ENCODE measurements at regions not wholly inside any gene's neighbourhood (a gene's known extent, or its start where the extent isn't known, plus 50 kb on each side); places are given as distances from the start of the nearest gene placed in this dataset.

DNA sequence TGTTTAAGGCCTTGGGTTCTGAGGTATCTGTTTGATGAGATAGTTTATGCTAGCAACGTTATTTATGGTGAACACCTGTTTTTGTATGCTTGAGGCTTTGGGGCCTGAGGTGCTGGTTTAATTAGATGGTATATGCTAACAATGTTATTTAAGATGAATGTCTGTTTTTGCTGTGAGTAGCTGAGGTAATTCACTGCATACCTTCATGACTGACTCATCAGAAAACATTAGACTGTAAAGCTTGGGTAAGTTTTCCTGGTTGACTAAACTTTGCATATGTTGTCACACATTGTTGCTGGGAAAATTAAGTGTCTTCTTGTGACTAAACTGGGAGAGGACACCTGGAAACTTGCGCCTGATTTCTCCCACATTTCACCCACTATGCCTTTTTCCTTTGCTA, 1026.6 kb downstream of the RAPGEF2 start:
- no peaks in the 10 kb centered on the region for H3K4me1 ChIP-seq (ENCODE audit: control insufficient read depth in 1 of 2, insufficient read depth in 2 of 2, low read length in 2 of 2)
- 50 to 57% methylated on average over 2 of the region's 2 CpGs for WGBS, 2 donors
- no peak overlapping the region for H3K27ac ChIP-seq (ENCODE audit: low read depth in 1 of 2, low read length in 2 of 2)
- intact Hi-C loops (cut with DNase I) = no loop called here
- no peak for DNase-seq
- H3K27me3 ChIP-seq (ENCODE audit: control insufficient read depth in 1 of 2, insufficient read depth in 2 of 2, low read length in 1 of 2) = no peaks in the 10 kb centered on the region
- no peaks in the 10 kb centered on the region for H3K36me3 ChIP-seq (ENCODE audit: control insufficient read depth in 1 of 2, insufficient read depth in 2 of 2, low read length in 1 of 2)
- peaks cover 2% of the 10 kb centered on the region for H3K9me3 ChIP-seq (ENCODE audit: control insufficient read depth, low read length)
- no peak overlapping the region for H3K4me3 ChIP-seq (ENCODE audit: low read length in 2 of 2)
- ATAC-seq (ENCODE audit: low FRiP score) = no peak

DNA sequence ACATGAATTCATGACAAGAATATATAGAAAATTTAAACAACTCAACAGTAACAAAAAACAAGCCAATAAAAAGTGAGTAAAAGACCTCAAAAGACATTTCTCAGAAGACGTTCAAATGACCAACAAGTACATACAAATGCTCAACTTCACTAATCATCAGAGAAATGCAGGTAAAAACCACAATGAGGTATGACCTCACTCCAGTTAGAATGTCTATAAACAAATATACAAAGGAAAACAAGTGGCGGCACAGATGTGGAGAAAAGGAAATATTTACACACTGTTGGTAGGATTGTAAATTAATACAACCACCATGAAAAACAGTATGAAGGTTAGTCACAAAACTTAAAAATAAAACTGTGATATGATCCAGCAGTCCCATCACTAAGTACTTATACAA, 1033.1 kb downstream of the RAPGEF2 start:
- intact Hi-C loops (cut with DNase I) = no loop called here
- WGBS, 2 donors = 47 to 61% methylated on average over 2 of the region's 2 CpGs
- no peaks in the 10 kb centered on the region for H3K9me3 ChIP-seq (ENCODE audit: control insufficient read depth, low read length)

DNA sequence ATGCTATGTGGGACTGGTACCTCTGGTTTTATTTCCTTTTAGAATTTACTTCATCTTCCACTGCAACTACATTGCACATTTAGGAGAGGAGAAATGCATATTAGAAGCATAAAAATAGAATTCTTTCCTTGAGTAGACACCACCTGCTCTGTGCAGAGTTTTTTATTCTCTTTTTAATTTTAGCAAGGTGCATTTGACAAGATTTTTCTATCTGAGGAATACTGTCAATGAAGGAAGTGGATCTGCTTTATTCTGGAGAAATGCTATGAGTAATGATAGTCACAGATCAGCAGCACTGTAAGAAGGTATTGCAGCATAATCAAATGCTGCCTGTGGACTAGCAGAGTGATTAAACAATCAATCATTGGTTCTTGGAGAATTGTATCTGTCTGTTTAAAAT, 1038.3 kb downstream of the RAPGEF2 start:
- no peak for ATAC-seq (ENCODE audit: low FRiP score)
- H3K36me3 ChIP-seq (ENCODE audit: control insufficient read depth in 1 of 2, insufficient read depth in 2 of 2, low read length in 1 of 2) = no peaks in the 10 kb centered on the region
- intact Hi-C loops (cut with DNase I) = no loop called here
- no peaks in the 10 kb centered on the region for H3K9me3 ChIP-seq (ENCODE audit: control insufficient read depth, low read length)
- no peak overlapping the region for H3K4me3 ChIP-seq (ENCODE audit: low read length in 2 of 2)
- H3K4me1 ChIP-seq (ENCODE audit: control insufficient read depth in 1 of 2, insufficient read depth in 2 of 2, low read length in 2 of 2) = no peaks in the 10 kb centered on the region
- H3K27ac ChIP-seq (ENCODE audit: low read depth in 1 of 2, low read length in 2 of 2) = no peak overlapping the region
- no peaks in the 10 kb centered on the region for H3K27me3 ChIP-seq (ENCODE audit: control insufficient read depth in 1 of 2, insufficient read depth in 2 of 2, low read length in 1 of 2)
- DNase-seq = no peak

More for the DNA sequence above, 1033.1 kb downstream of the RAPGEF2 start:
- DNase-seq = no peak
- H3K4me1 ChIP-seq (ENCODE audit: control insufficient read depth in 1 of 2, insufficient read depth in 2 of 2, low read length in 2 of 2) = no peaks in the 10 kb centered on the region
- H3K27me3 ChIP-seq (ENCODE audit: control insufficient read depth in 1 of 2, insufficient read depth in 2 of 2, low read length in 1 of 2) = no peaks in the 10 kb centered on the region
- no peak overlapping the region for H3K27ac ChIP-seq (ENCODE audit: low read depth in 1 of 2, low read length in 2 of 2)
- H3K4me3 ChIP-seq (ENCODE audit: low read length in 2 of 2) = no peak overlapping the region
- H3K36me3 ChIP-seq (ENCODE audit: control insufficient read depth in 1 of 2, insufficient read depth in 2 of 2, low read length in 1 of 2) = no peaks in the 10 kb centered on the region
- ATAC-seq (ENCODE audit: low FRiP score) = no peak

DNA sequence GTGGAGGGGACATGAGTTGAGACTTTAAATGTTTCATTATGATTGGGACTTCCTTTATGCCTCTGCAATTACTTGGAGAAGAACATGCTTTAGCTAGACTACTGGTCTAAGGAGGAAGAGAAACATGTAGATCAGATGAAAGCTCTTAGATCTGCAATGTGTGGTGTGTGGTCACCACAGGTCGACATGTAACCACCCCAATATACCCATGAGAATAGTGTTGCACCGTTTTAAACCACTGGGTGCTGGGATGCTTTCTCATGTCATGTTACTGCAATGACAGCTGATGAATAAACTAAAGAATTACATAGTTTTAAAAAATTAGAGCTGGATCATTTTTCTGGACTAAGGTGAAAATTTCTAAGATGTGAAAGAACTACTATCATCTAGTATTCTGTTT, 1039.7 kb downstream of the RAPGEF2 start:
- Histone ChIP-seq H3K27ac (ENCODE audit: low read depth in 1 of 2, low read length in 2 of 2) (no peak overlapping the region), H3K9me3 (ENCODE audit: control insufficient read depth, low read length) (no peaks in the 10 kb centered on the region), H3K4me3 (ENCODE audit: low read length in 2 of 2) (no peak overlapping the region), H3K4me1 (ENCODE audit: control insufficient read depth in 1 of 2, insufficient read depth in 2 of 2, low read length in 2 of 2) (no peaks in the 10 kb centered on the region), H3K36me3 (ENCODE audit: control insufficient read depth in 1 of 2, insufficient read depth in 2 of 2, low read length in 1 of 2) (no peaks in the 10 kb centered on the region), H3K27me3 (ENCODE audit: control insufficient read depth in 1 of 2, insufficient read depth in 2 of 2, low read length in 1 of 2) (no peaks in the 10 kb centered on the region)
- ATAC-seq (ENCODE audit: low FRiP score) (no peak), DNase-seq (no peak)
- 71 to 79% methylated on average over 2 of the region's 2 CpGs for WGBS, 2 donors
- intact Hi-C loops (cut with DNase I) = no loop called here

DNA sequence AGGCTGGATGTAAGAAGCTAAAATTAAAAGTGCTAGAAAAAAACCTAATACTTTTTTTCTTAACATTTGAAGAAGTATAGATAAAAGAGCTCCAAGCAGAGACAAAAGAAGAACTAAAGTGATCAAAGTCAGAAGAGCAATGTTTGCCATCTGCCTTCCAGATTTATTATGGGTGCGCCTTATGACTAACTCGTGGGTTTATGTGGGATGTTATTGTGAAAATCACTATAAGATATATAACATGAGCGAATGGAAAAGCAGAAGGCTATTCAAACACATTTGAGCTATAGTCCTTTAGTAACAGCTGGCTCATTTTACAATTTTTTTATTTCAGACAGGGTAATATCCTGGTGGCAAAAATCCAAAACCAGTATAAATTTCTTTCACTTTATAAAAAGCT, 1040.7 kb downstream of the RAPGEF2 start:
- Histone ChIP-seq H3K4me3 (ENCODE audit: low read length in 2 of 2) (no peak overlapping the region), H3K27me3 (ENCODE audit: control insufficient read depth in 1 of 2, insufficient read depth in 2 of 2, low read length in 1 of 2) (no peaks in the 10 kb centered on the region), H3K4me1 (ENCODE audit: control insufficient read depth in 1 of 2, insufficient read depth in 2 of 2, low read length in 2 of 2) (no peaks in the 10 kb centered on the region), H3K36me3 (ENCODE audit: control insufficient read depth in 1 of 2, insufficient read depth in 2 of 2, low read length in 1 of 2) (no peaks in the 10 kb centered on the region), H3K27ac (ENCODE audit: low read depth in 1 of 2, low read length in 2 of 2) (no peak overlapping the region), H3K9me3 (ENCODE audit: control insufficient read depth, low read length) (no peaks in the 10 kb centered on the region)
- intact Hi-C loops (cut with DNase I) = no loop called here
- ATAC-seq (ENCODE audit: low FRiP score) = no peak
- no peak for DNase-seq
- 67 to 71% methylated on average over 3 of the region's 3 CpGs for WGBS, 2 donors

DNA sequence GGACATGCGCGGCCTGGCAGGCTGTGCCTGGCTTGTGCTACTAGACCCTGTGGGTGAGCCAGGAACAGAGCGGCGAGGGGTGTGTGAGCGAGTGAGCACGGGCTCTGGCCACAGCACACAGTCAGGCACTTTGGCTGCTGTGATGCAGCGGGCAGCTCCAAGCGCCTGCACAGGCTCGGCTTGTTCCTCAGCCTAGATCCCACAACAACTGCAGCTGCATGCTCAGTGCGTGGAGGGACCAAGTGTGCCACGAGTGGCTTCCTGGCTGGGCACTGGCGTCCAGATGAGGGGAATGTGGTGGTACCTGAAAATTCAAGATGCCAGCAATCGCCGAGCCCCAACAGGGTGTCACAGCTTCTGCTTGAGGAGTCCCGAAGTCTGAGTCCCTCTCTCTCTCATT, 1056.6 kb downstream of the RAPGEF2 start:
- no peaks in the 10 kb centered on the region for H3K9me3 ChIP-seq (ENCODE audit: control insufficient read depth, low read length)
- no peak overlapping the region for H3K4me3 ChIP-seq (ENCODE audit: low read length in 2 of 2)
- intact Hi-C loops (cut with DNase I) = no loop called here
- no peaks in the 10 kb centered on the region for H3K27me3 ChIP-seq (ENCODE audit: control insufficient read depth in 1 of 2, insufficient read depth in 2 of 2, low read length in 1 of 2)
- H3K4me1 ChIP-seq (ENCODE audit: control insufficient read depth in 1 of 2, insufficient read depth in 2 of 2, low read length in 2 of 2) = no peaks in the 10 kb centered on the region
- no peaks in the 10 kb centered on the region for H3K36me3 ChIP-seq (ENCODE audit: control insufficient read depth in 1 of 2, insufficient read depth in 2 of 2, low read length in 1 of 2)
- WGBS, 2 donors = 94 to 95% methylated on average over 15 of the region's 15 CpGs
- H3K27ac ChIP-seq (ENCODE audit: low read depth in 1 of 2, low read length in 2 of 2) = no peak overlapping the region
- ATAC-seq (ENCODE audit: low FRiP score) (peak; percentile 36), DNase-seq (peak in 1 of 2 donors; percentile 61)

DNA sequence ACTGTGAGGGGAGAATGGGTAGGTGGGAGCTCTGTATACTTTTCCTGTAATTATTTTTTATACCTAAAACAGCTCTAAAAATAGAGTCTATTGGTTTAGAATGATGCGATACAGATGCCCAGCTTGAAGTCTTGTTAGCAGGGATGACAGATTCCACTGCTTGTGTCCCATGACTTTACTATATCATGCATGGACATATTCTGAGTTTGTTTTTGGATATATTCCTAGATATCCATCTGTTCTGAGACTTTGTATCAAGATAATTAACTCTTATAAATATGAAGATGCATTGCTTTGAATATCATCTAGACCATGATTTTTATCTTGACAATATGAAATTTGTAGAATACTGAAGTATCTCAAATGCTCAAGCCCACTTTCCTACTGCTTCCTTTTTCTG, 1058.1 kb downstream of the RAPGEF2 start:
- Histone ChIP-seq H3K36me3 (ENCODE audit: control insufficient read depth in 1 of 2, insufficient read depth in 2 of 2, low read length in 1 of 2) (no peaks in the 10 kb centered on the region), H3K27ac (ENCODE audit: low read depth in 1 of 2, low read length in 2 of 2) (no peak overlapping the region), H3K27me3 (ENCODE audit: control insufficient read depth in 1 of 2, insufficient read depth in 2 of 2, low read length in 1 of 2) (no peaks in the 10 kb centered on the region), H3K4me3 (ENCODE audit: low read length in 2 of 2) (no peak overlapping the region), H3K4me1 (ENCODE audit: control insufficient read depth in 1 of 2, insufficient read depth in 2 of 2, low read length in 2 of 2) (no peaks in the 10 kb centered on the region), H3K9me3 (ENCODE audit: control insufficient read depth, low read length) (no peaks in the 10 kb centered on the region)
- intact Hi-C loops (cut with DNase I) = no loop called here
- WGBS, 2 donors = 74 to 86% methylated on average over 1 of the region's 1 CpG
- DNase-seq (no peak), ATAC-seq (ENCODE audit: low FRiP score) (no peak)

DNA sequence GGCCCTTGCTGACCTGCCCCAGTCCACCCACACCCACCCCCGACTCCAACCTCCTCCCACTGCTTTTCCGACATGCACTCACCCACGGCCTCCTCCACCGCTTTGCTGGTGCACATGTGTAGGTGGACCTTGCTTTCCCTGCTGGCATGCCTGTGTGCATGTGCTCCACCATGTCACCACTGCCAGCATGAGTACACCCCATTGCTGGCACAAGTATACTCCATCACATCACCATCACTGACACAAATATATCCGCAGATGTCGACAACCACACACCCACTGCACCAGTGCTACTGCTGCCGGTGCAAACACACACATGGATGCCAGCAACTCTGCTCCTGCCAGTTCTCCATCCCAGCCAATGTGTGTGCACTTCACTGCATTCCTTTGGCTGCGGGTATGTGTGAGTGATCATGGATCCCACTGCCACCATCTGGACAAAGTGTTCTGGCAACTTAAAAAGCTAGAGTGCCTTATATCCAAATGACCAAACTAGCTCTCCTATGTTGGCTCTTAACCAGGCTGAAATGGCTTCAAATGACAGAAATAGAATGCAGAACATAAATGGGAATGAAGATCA, 1072.3 kb downstream of the RAPGEF2 start:
- intact Hi-C loops (cut with DNase I) = no loop called here
- Histone ChIP-seq H3K9me3 (ENCODE audit: control insufficient read depth, low read length) (no peaks in the 10 kb centered on the region), H3K4me1 (ENCODE audit: control insufficient read depth in 1 of 2, insufficient read depth in 2 of 2, low read length in 2 of 2) (no peaks in the 10 kb centered on the region), H3K27ac (ENCODE audit: low read depth in 1 of 2, low read length in 2 of 2) (no peak overlapping the region), H3K4me3 (ENCODE audit: low read length in 2 of 2) (no peak overlapping the region), H3K27me3 (ENCODE audit: control insufficient read depth in 1 of 2, insufficient read depth in 2 of 2, low read length in 1 of 2) (no peaks in the 10 kb centered on the region), H3K36me3 (ENCODE audit: control insufficient read depth in 1 of 2, insufficient read depth in 2 of 2, low read length in 1 of 2) (no peaks in the 10 kb centered on the region)
- DNase-seq = peak in 1 of 2 donors; percentile 49
- no peak for ATAC-seq (ENCODE audit: low FRiP score)
- WGBS, 2 donors = 62 to 68% methylated on average over 8 of the region's 8 CpGs

DNA sequence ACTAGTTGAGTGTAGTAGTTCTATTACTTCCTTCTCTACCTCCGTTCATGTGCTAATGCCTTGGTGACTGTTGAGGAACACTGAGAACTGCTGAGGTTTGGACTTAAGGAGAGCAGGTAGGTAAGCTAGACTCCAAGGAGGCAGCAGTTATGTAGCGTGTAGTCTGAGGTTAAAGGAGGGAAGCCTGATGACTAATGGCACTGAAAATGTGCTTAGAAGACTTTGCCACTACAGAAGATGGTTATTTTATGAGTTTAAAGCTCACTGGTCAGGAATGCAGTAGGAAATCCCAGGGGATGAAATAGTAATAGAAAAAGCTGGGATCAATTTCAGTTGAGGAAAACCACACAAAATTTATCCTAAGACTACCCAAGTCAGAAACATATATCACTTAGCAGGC, 1077.3 kb downstream of the RAPGEF2 start:
- WGBS, 2 donors = 60 to 62% methylated on average over 2 of the region's 2 CpGs
- no peak for DNase-seq
- no peak for ATAC-seq (ENCODE audit: low FRiP score)
- no peaks in the 10 kb centered on the region for H3K36me3 ChIP-seq (ENCODE audit: control insufficient read depth in 1 of 2, insufficient read depth in 2 of 2, low read length in 1 of 2)
- no peak overlapping the region for H3K27ac ChIP-seq (ENCODE audit: low read depth in 1 of 2, low read length in 2 of 2)
- H3K4me1 ChIP-seq (ENCODE audit: control insufficient read depth in 1 of 2, insufficient read depth in 2 of 2, low read length in 2 of 2) = no peaks in the 10 kb centered on the region
- H3K27me3 ChIP-seq (ENCODE audit: control insufficient read depth in 1 of 2, insufficient read depth in 2 of 2, low read length in 1 of 2) = no peaks in the 10 kb centered on the region
- intact Hi-C loops (cut with DNase I) = no loop called here
- H3K4me3 ChIP-seq (ENCODE audit: low read length in 2 of 2) = no peak overlapping the region
- no peaks in the 10 kb centered on the region for H3K9me3 ChIP-seq (ENCODE audit: control insufficient read depth, low read length)
